ENCODE measurements at regions not wholly inside any gene's neighbourhood (a gene's known extent, or its start where the extent isn't known, plus 50 kb on each side); places are given as distances from the start of the nearest gene placed in this dataset.

GRCh38 chr11:10379871-10380568 is 75.0 kb upstream of the AMPD3 start (continued):
- TF ChIP-seq SUZ12 (IDR thresholded peaks at IDR 0.05; ENCODE audit: low read length) (no peak), MAFK (IDR thresholded peaks at IDR 0.05; ENCODE audit: low read depth, low read length) (no peak)
